ENCODE measurements at regions not wholly inside any gene's neighbourhood (a gene's known extent, or its start where the extent isn't known, plus 50 kb on each side); places are given as distances from the start of the nearest gene placed in this dataset.
"Not testable (repeated sequence)": the region's sequence is repeated elsewhere in the genome, so short reads cannot be mapped to it uniquely, and the experiment has no call there.

GRCh38 chr1:100628631-100629081 lies 90.7 kb downstream of the GPR88 start:
- DNase-seq (ENCODE audit: low spot score): no peak

- no peak for DNase-seq (ENCODE audit: low spot score)
Observed at GRCh38 chr1:100629391-100629790, 90.2 kb upstream of the VCAM1 start.

- DNase-seq (ENCODE audit: low spot score): peak; percentile 39
Observed at GRCh38 chr1:100631015-100631551, 88.5 kb upstream of the VCAM1 start.

GRCh38 chr1:100642826-100643225 lies 76.7 kb upstream of the VCAM1 start:
- DNase-seq (ENCODE audit: low spot score): no peak

GRCh38 chr1:100643471-100644196 lies 75.9 kb upstream of the VCAM1 start:
- DNase-seq (ENCODE audit: low spot score): no peak

- no peak for DNase-seq (ENCODE audit: low spot score)
Observed at GRCh38 chr1:100646001-100646400, 73.5 kb upstream of the VCAM1 start.

GRCh38 chr1:100649146-100649545 lies 70.4 kb upstream of the VCAM1 start:
- DNase-seq (ENCODE audit: low spot score): no peak

- DNase-seq (ENCODE audit: low spot score): no peak
Observed at GRCh38 chr1:100657876-100658715, 61.4 kb upstream of the VCAM1 start.

GRCh38 chr1:100658716-100659026 lies 60.9 kb upstream of the VCAM1 start:
- no peak for DNase-seq (ENCODE audit: low spot score)

- DNase-seq (ENCODE audit: low spot score): no peak
Observed at GRCh38 chr1:100661176-100661575, 58.4 kb upstream of the VCAM1 start.

- not testable (repeated sequence) for DNase-seq (ENCODE audit: low spot score)
Observed at GRCh38 chr1:100668494-100668893, 51.0 kb upstream of the VCAM1 start.

Data from AG08396 (cell line).